ENCODE measurements at regions not wholly inside any gene's neighbourhood (a gene's known extent, or its start where the extent isn't known, plus 50 kb on each side); places are given as distances from the start of the nearest gene placed in this dataset.

GRCh38 chrX:129188231-129188630 lies 335.1 kb downstream of the SMARCA1 start:
- Histone ChIP-seq H3K27me3 (ENCODE audit: control insufficient read depth, extremely low read depth, insufficient read depth, low read length) (no peaks in the 10 kb centered on the region), H2AFZ (ENCODE audit: control insufficient read depth, low read length) (no peak overlapping the region), H3K79me2 (ENCODE audit: control insufficient read depth, insufficient read depth, low read length) (no peaks in the 10 kb centered on the region), H4K20me1 (ENCODE audit: control insufficient read depth, extremely low read depth, insufficient read depth, low read length) (no peaks in the 10 kb centered on the region), H3K4me1 (ENCODE audit: control insufficient read depth, extremely low read depth, insufficient read depth, low read length) (no peaks in the 10 kb centered on the region), H3K27ac (ENCODE audit: control insufficient read depth, insufficient read depth, low read length) (no peak overlapping the region), H3K9me3 (ENCODE audit: control insufficient read depth, low read depth, low read length) (no peaks in the 10 kb centered on the region), H3K4me3 (ENCODE audit: control insufficient read depth in 2 of 3, extremely low read depth in 1 of 3, insufficient read depth in 2 of 3, low read depth in 1 of 3, low read length in 3 of 3) (no peak overlapping the region), H3K9ac (ENCODE audit: control insufficient read depth, extremely low read depth, insufficient read depth, low read length) (no peak overlapping the region), H3K36me3 (ENCODE audit: control insufficient read depth in 2 of 2, extremely low read depth in 1 of 2, insufficient read depth in 2 of 2, low read length in 2 of 2) (no peaks in the 10 kb centered on the region), H3K9me1 (ENCODE audit: control insufficient read depth, extremely low read depth, insufficient read depth, low read length) (no peaks in the 10 kb centered on the region), H3K4me2 (ENCODE audit: control insufficient read depth, extremely low read depth, insufficient read depth, low read depth, low read length) (no peak overlapping the region)
- DNase-seq (ENCODE audit: low read depth, low spot score) (no peak), FAIRE-seq (no peak)
- dilution Hi-C loops (cut with MboI; ENCODE audit: extremely low pct_ligation_motif_present, low sequenced_read_pairs), result no loop called here
- no peak for TF ChIP-seq EZH2 (IDR thresholded peaks at IDR 0.05; ENCODE audit: low read length)
- TF ChIP-seq CTCF (optimal IDR thresholded peaks at IDR 0.05 in 1 of 3, IDR thresholded peaks at IDR 0.05 in 1 of 3, conservative IDR thresholded peaks at IDR 0.05 in 1 of 3; ENCODE audit: extremely low read depth in 1 of 3, insufficient read depth in 2 of 3, low read length in 3 of 3), result no peak

GRCh38 chrX:129176710-129177109 lies 346.6 kb downstream of the SMARCA1 start:
- H3K4me1 ChIP-seq (ENCODE audit: control insufficient read depth, extremely low read depth, insufficient read depth, low read length), result no peaks in the 10 kb centered on the region
- no peak overlapping the region for H3K27ac ChIP-seq (ENCODE audit: control insufficient read depth, insufficient read depth, low read length)
- no peak for TF ChIP-seq EZH2 (IDR thresholded peaks at IDR 0.05; ENCODE audit: low read length)
- TF ChIP-seq CTCF (optimal IDR thresholded peaks at IDR 0.05 in 1 of 3, IDR thresholded peaks at IDR 0.05 in 1 of 3, conservative IDR thresholded peaks at IDR 0.05 in 1 of 3; ENCODE audit: extremely low read depth in 1 of 3, insufficient read depth in 2 of 3, low read length in 3 of 3), result no peak
- no peaks in the 10 kb centered on the region for H3K36me3 ChIP-seq (ENCODE audit: control insufficient read depth in 2 of 2, extremely low read depth in 1 of 2, insufficient read depth in 2 of 2, low read length in 2 of 2)
- no peaks in the 10 kb centered on the region for H3K9me3 ChIP-seq (ENCODE audit: control insufficient read depth, low read depth, low read length)
- no peak overlapping the region for H3K4me2 ChIP-seq (ENCODE audit: control insufficient read depth, extremely low read depth, insufficient read depth, low read depth, low read length)
- H3K79me2 ChIP-seq (ENCODE audit: control insufficient read depth, insufficient read depth, low read length), result no peaks in the 10 kb centered on the region
- no peak overlapping the region for H3K4me3 ChIP-seq (ENCODE audit: control insufficient read depth in 2 of 3, extremely low read depth in 1 of 3, insufficient read depth in 2 of 3, low read depth in 1 of 3, low read length in 3 of 3)
- FAIRE-seq (no peak), DNase-seq (ENCODE audit: low read depth, low spot score) (no peak)
- H2AFZ ChIP-seq (ENCODE audit: control insufficient read depth, low read length), result no peak overlapping the region
- dilution Hi-C loops (cut with MboI; ENCODE audit: extremely low pct_ligation_motif_present, low sequenced_read_pairs), result no loop called here
- H3K9me1 ChIP-seq (ENCODE audit: control insufficient read depth, extremely low read depth, insufficient read depth, low read length), result no peaks in the 10 kb centered on the region
- H3K9ac ChIP-seq (ENCODE audit: control insufficient read depth, extremely low read depth, insufficient read depth, low read length), result no peak overlapping the region
- H4K20me1 ChIP-seq (ENCODE audit: control insufficient read depth, extremely low read depth, insufficient read depth, low read length), result no peaks in the 10 kb centered on the region
- no peaks in the 10 kb centered on the region for H3K27me3 ChIP-seq (ENCODE audit: control insufficient read depth, extremely low read depth, insufficient read depth, low read length)

Measured in keratinocyte (primary cell).